ENCODE measurements at regions not wholly inside any gene's neighbourhood (a gene's known extent, or its start where the extent isn't known, plus 50 kb on each side); places are given as distances from the start of the nearest gene placed in this dataset.
A peak's percentile ranks its signal among the peaks of the same experiment; 100 is the strongest.

DNA sequence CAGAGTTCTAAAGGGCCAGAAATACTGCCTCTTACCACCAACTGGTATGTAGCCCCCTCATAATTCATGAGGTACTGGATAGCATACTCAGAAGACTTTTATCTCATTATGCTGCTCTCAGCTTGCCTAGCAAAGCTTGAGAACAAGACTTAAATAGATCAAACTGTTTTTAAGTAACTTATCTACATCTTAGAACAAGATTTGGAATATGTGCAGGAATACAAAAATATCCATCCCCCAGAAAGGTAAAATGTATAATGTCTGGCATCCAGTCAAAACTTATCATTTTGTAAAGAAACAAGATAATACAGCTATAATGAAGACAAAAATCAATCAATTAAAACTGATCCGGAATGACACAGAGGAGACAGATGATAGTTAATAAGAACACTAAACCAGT lies 400.4 kb upstream of the TGFBR2 start:
- no peak overlapping the region for H3K4me3 ChIP-seq (ENCODE audit: control insufficient read depth in 1 of 7, extremely low read depth in 1 of 7, insufficient read depth in 4 of 7, low read depth in 2 of 7, low read length in 6 of 7)
- no peaks in the 10 kb centered on the region for H3K27me3 ChIP-seq (replicated peaks in 2 of 5; ENCODE audit: control insufficient read depth in 4 of 5, insufficient read depth in 5 of 5, low read length in 4 of 5)
- H3K36me3 ChIP-seq (ENCODE audit: control insufficient read depth in 4 of 4, insufficient read depth in 4 of 4, low read length in 3 of 4), result no peaks in the 10 kb centered on the region
- CTCF ChIA-PET, result interaction anchor here (0.9 kb wide), 1 partner anchor 163 kb away, joined by 4 read pairs; no protein-coding TSS in a partner anchor
- no CpG with 5 or more reads among the region's 1 CpG for WGBS (ENCODE audit: insufficient coverage)
- no peak overlapping the region for H3K27ac ChIP-seq (ENCODE audit: insufficient read depth in 1 of 2, low read depth in 1 of 2, low read length in 2 of 2, poor library complexity in 1 of 2, severe bottlenecking in 2 of 2)
- no peaks in the 10 kb centered on the region for H3K4me1 ChIP-seq (ENCODE audit: control extremely low read depth in 1 of 4, control insufficient read depth in 4 of 4, insufficient read depth in 4 of 4, low read length in 3 of 4)
- H3K9me3 ChIP-seq (ENCODE audit: control extremely low read depth in 1 of 5, control insufficient read depth in 4 of 5, insufficient read depth in 2 of 5, low read depth in 1 of 5, low read length in 4 of 5), result no peaks in the 10 kb centered on the region
- no peak for DNase-seq
- POLR2A ChIA-PET, result interaction anchor here (0.7 kb wide), 1 partner anchor 98 kb away, joined by 3 read pairs; no protein-coding TSS in a partner anchor

DNA sequence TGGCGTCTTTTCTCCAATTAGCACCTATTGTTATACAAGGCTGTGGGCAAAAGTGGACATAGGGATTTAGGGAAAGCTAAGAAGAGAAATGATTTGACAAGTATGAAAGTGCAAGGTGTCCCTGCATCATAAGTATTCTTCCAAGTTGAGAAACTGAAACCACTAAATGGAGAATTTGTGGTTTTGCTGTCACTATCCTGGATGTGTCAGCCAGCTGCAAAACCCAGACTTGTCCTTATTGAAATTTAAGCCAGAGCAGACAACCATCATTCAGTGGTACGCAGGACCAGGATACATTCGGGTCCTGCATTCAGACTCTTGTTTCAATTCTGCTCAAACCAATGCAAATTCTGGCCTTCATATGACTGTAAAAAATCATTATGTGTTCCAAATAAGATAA lies 384.8 kb upstream of the TGFBR2 start:
- H3K27ac ChIP-seq (ENCODE audit: insufficient read depth in 1 of 2, low read depth in 1 of 2, low read length in 2 of 2, poor library complexity in 1 of 2, severe bottlenecking in 2 of 2), result no peak overlapping the region
- H3K9me3 ChIP-seq (ENCODE audit: control extremely low read depth in 1 of 5, control insufficient read depth in 4 of 5, insufficient read depth in 2 of 5, low read depth in 1 of 5, low read length in 4 of 5), result no peaks in the 10 kb centered on the region
- H3K4me1 ChIP-seq (ENCODE audit: control extremely low read depth in 1 of 4, control insufficient read depth in 4 of 4, insufficient read depth in 4 of 4, low read length in 3 of 4), result peaks cover 1 to 9% (median 4%) of the 10 kb centered on the region in 4 experiments
- ChIA-PET CTCF (no interaction called here), POLR2A (no interaction called here)
- no peak overlapping the region for H3K4me3 ChIP-seq (ENCODE audit: control insufficient read depth in 1 of 7, extremely low read depth in 1 of 7, insufficient read depth in 4 of 7, low read depth in 2 of 7, low read length in 6 of 7)
- no peaks in the 10 kb centered on the region for H3K27me3 ChIP-seq (replicated peaks in 2 of 5; ENCODE audit: control insufficient read depth in 4 of 5, insufficient read depth in 5 of 5, low read length in 4 of 5)
- no CpG with 5 or more reads among the region's 3 CpGs for WGBS (ENCODE audit: insufficient coverage)
- DNase-seq, result peak; percentile 21 to 75 (median 66)
- H3K36me3 ChIP-seq (ENCODE audit: control insufficient read depth in 4 of 4, insufficient read depth in 4 of 4, low read length in 3 of 4), result no peaks in the 10 kb centered on the region

DNA sequence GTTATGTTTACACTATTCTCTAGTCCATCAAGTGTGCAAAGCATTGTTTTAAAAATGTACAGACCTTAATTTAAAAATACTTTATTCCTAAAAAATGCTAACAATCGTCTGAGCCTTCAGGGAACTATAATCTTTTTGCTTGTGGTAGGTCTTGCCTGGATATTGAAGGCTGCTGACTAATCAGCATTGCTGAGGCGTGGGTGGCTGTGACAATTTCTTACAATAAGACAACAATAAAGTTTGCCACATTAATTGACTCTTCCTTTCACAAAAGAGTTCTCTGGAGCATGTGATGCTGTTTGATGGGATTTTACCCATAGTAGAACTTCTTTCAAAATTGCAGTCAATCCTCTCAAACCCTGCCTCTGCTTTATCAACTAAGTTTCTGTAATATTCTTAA lies 384.0 kb upstream of the TGFBR2 start:
- H3K4me1 ChIP-seq (ENCODE audit: control extremely low read depth in 1 of 4, control insufficient read depth in 4 of 4, insufficient read depth in 4 of 4, low read length in 3 of 4), result peaks cover 1 to 13% (median 4%) of the 10 kb centered on the region in 4 experiments
- no peak overlapping the region for H3K4me3 ChIP-seq (ENCODE audit: control insufficient read depth in 1 of 7, extremely low read depth in 1 of 7, insufficient read depth in 4 of 7, low read depth in 2 of 7, low read length in 6 of 7)
- no CpG with 5 or more reads among the region's 2 CpGs for WGBS (ENCODE audit: insufficient coverage)
- ChIA-PET POLR2A (no interaction called here), CTCF (interaction anchor here (0.8 kb wide), 1 partner anchor 9 kb away, joined by 3 read pairs; no protein-coding TSS in a partner anchor)
- H3K27me3 ChIP-seq (replicated peaks in 2 of 5; ENCODE audit: control insufficient read depth in 4 of 5, insufficient read depth in 5 of 5, low read length in 4 of 5), result no peaks in the 10 kb centered on the region
- DNase-seq, result no peak
- no peaks in the 10 kb centered on the region for H3K9me3 ChIP-seq (ENCODE audit: control extremely low read depth in 1 of 5, control insufficient read depth in 4 of 5, insufficient read depth in 2 of 5, low read depth in 1 of 5, low read length in 4 of 5)
- no peaks in the 10 kb centered on the region for H3K36me3 ChIP-seq (ENCODE audit: control insufficient read depth in 4 of 4, insufficient read depth in 4 of 4, low read length in 3 of 4)
- no peak overlapping the region for H3K27ac ChIP-seq (ENCODE audit: insufficient read depth in 1 of 2, low read depth in 1 of 2, low read length in 2 of 2, poor library complexity in 1 of 2, severe bottlenecking in 2 of 2)

GRCh38 chr3:30225021-30225420 lies 381.4 kb upstream of the TGFBR2 start:
- POLR2A ChIA-PET, result no interaction called here
- CTCF ChIA-PET, result interaction anchor here (0.8 to 1.0 kb wide), 2 partner anchors 26 to 470 kb away, joined by 3 read pairs; no protein-coding TSS in a partner anchor
- Histone ChIP-seq H3K4me3 (ENCODE audit: control insufficient read depth in 1 of 7, extremely low read depth in 1 of 7, insufficient read depth in 4 of 7, low read depth in 2 of 7, low read length in 6 of 7) (no peak overlapping the region), H3K36me3 (ENCODE audit: control insufficient read depth in 4 of 4, insufficient read depth in 4 of 4, low read length in 3 of 4) (no peaks in the 10 kb centered on the region), H3K9me3 (ENCODE audit: control extremely low read depth in 1 of 5, control insufficient read depth in 4 of 5, insufficient read depth in 2 of 5, low read depth in 1 of 5, low read length in 4 of 5) (no peaks in the 10 kb centered on the region), H3K27ac (ENCODE audit: insufficient read depth in 1 of 2, low read depth in 1 of 2, low read length in 2 of 2, poor library complexity in 1 of 2, severe bottlenecking in 2 of 2) (no peak overlapping the region), H3K27me3 (replicated peaks in 2 of 5; ENCODE audit: control insufficient read depth in 4 of 5, insufficient read depth in 5 of 5, low read length in 4 of 5) (no peaks in the 10 kb centered on the region), H3K4me1 (ENCODE audit: control extremely low read depth in 1 of 4, control insufficient read depth in 4 of 4, insufficient read depth in 4 of 4, low read length in 3 of 4) (peaks cover 1 to 23% (median 4%) of the 10 kb centered on the region in 4 experiments)
- DNase-seq, result no peak
- 100% methylated on average over 2 of the region's 2 CpGs for WGBS (ENCODE audit: insufficient coverage)

DNA sequence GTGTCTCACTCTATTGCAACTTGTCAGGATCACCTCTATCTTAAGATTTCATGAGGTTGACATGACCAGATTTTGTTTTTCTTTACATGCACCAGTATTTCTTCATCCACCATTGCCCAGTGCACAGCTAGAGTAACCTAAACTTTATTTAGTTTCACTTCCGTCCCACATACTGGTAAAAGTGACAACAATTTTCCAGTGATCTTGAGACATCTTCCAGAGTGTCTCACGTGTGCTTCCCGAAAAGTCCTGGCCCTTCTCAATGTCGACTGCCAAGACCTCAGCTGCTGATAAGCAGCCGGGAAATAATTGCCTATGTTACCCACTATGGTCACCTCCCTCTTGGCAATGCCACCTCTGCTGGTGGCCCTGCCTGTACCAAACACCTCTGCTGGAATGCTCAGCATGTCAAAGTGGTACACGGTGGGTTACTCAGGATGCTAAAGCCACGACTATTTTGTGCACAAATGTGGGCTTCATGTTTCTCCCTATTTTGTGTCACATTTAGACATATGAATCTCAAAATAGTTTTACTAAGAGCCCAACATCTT lies 379.7 kb upstream of the TGFBR2 start:
- WGBS (ENCODE audit: insufficient coverage), result 98% methylated on average over 5 of the region's 7 CpGs
- no peak overlapping the region for H3K4me3 ChIP-seq (ENCODE audit: control insufficient read depth in 1 of 7, extremely low read depth in 1 of 7, insufficient read depth in 4 of 7, low read depth in 2 of 7, low read length in 6 of 7)
- no peaks in the 10 kb centered on the region for H3K27me3 ChIP-seq (replicated peaks in 2 of 5; ENCODE audit: control insufficient read depth in 4 of 5, insufficient read depth in 5 of 5, low read length in 4 of 5)
- no peak overlapping the region for H3K27ac ChIP-seq (ENCODE audit: insufficient read depth in 1 of 2, low read depth in 1 of 2, low read length in 2 of 2, poor library complexity in 1 of 2, severe bottlenecking in 2 of 2)
- no peaks in the 10 kb centered on the region for H3K36me3 ChIP-seq (ENCODE audit: control insufficient read depth in 4 of 4, insufficient read depth in 4 of 4, low read length in 3 of 4)
- ChIA-PET POLR2A (no interaction called here), CTCF (interaction anchor here (0.9 kb wide), 2 partner anchors 28 to 332 kb away, joined by 3 read pairs; no protein-coding TSS in a partner anchor)
- H3K9me3 ChIP-seq (ENCODE audit: control extremely low read depth in 1 of 5, control insufficient read depth in 4 of 5, insufficient read depth in 2 of 5, low read depth in 1 of 5, low read length in 4 of 5), result no peaks in the 10 kb centered on the region
- no peak for DNase-seq
- peaks cover 0 to 17% (median 3%) of the 10 kb centered on the region in 4 experiments for H3K4me1 ChIP-seq (ENCODE audit: control extremely low read depth in 1 of 4, control insufficient read depth in 4 of 4, insufficient read depth in 4 of 4, low read length in 3 of 4)

DNA sequence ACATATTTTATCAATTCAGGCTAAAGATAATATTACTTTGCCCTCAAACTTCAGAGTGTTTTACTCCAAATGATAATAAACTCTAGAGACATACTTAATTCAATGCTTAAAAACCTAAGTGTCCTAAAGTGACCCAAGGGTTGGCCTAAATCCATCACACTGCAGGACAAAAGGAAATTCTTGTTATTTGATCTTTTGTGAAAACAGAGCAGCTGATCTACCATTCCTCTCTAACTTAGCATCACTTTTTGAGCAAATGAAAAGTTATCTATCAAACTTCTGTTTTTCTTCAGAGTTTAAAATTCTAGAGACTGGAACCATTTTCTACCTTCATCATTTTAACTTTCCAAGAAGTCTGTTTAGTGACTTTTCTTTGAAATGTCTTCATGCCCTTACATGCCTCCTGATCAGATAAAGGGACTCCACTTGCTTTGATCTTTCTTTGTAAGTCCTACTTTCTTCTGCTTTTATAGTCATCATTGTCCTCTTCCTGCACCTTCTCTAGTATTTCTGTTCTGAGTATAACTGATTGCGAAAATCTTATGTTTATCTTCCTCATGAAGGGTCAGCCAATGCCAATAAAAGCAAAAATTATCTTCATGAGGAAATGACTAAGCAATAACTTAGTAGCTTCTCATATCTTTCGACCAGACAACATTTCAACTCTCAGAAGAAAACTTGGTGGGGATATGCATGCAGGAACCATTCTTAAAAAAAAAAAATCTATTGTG lies 378.7 kb upstream of the TGFBR2 start:
- H3K4me3 ChIP-seq (ENCODE audit: control insufficient read depth in 1 of 7, extremely low read depth in 1 of 7, insufficient read depth in 4 of 7, low read depth in 2 of 7, low read length in 6 of 7), result no peak overlapping the region
- peak; percentile 36 to 68 (median 57) for DNase-seq
- H3K4me1 ChIP-seq (ENCODE audit: control extremely low read depth in 1 of 4, control insufficient read depth in 4 of 4, insufficient read depth in 4 of 4, low read length in 3 of 4), result peaks cover 0 to 21% (median 4%) of the 10 kb centered on the region in 4 experiments
- H3K27me3 ChIP-seq (replicated peaks in 2 of 5; ENCODE audit: control insufficient read depth in 4 of 5, insufficient read depth in 5 of 5, low read length in 4 of 5), result no peaks in the 10 kb centered on the region
- ChIA-PET POLR2A (interaction anchor here (0.6 kb wide), 1 partner anchor 240 kb away, joined by 3 read pairs; no protein-coding TSS in a partner anchor), CTCF (no interaction called here)
- WGBS (ENCODE audit: insufficient coverage), result no CpG with 5 or more reads among the region's 2 CpGs
- H3K27ac ChIP-seq (ENCODE audit: insufficient read depth in 1 of 2, low read depth in 1 of 2, low read length in 2 of 2, poor library complexity in 1 of 2, severe bottlenecking in 2 of 2), result no peak overlapping the region
- no peaks in the 10 kb centered on the region for H3K36me3 ChIP-seq (ENCODE audit: control insufficient read depth in 4 of 4, insufficient read depth in 4 of 4, low read length in 3 of 4)
- no peaks in the 10 kb centered on the region for H3K9me3 ChIP-seq (ENCODE audit: control extremely low read depth in 1 of 5, control insufficient read depth in 4 of 5, insufficient read depth in 2 of 5, low read depth in 1 of 5, low read length in 4 of 5)

GRCh38 chr3:30228302-30228631 lies 378.1 kb upstream of the TGFBR2 start:
- Histone ChIP-seq H3K4me1 (ENCODE audit: control extremely low read depth in 1 of 4, control insufficient read depth in 4 of 4, insufficient read depth in 4 of 4, low read length in 3 of 4) (peaks cover 0 to 21% (median 4%) of the 10 kb centered on the region in 4 experiments), H3K4me3 (ENCODE audit: control insufficient read depth in 1 of 7, extremely low read depth in 1 of 7, insufficient read depth in 4 of 7, low read depth in 2 of 7, low read length in 6 of 7) (no peak overlapping the region), H3K36me3 (ENCODE audit: control insufficient read depth in 4 of 4, insufficient read depth in 4 of 4, low read length in 3 of 4) (no peaks in the 10 kb centered on the region), H3K27ac (ENCODE audit: insufficient read depth in 1 of 2, low read depth in 1 of 2, low read length in 2 of 2, poor library complexity in 1 of 2, severe bottlenecking in 2 of 2) (no peak overlapping the region), H3K9me3 (ENCODE audit: control extremely low read depth in 1 of 5, control insufficient read depth in 4 of 5, insufficient read depth in 2 of 5, low read depth in 1 of 5, low read length in 4 of 5) (no peaks in the 10 kb centered on the region), H3K27me3 (replicated peaks in 2 of 5; ENCODE audit: control insufficient read depth in 4 of 5, insufficient read depth in 5 of 5, low read length in 4 of 5) (no peaks in the 10 kb centered on the region)
- ChIA-PET CTCF (no interaction called here), POLR2A (interaction anchor here (0.6 kb wide), 1 partner anchor 239 kb away, joined by 3 read pairs; no protein-coding TSS in a partner anchor)
- DNase-seq, result no peak
- 100% methylated on average over 1 of the region's 2 CpGs for WGBS (ENCODE audit: insufficient coverage)

All from common myeloid progenitor, CD34-positive (primary cell).